Gastroesophageal sphincter (tissue), 4 donors: ENCODE measurements at regions not wholly inside any gene's neighbourhood (a gene's known extent, or its start where the extent isn't known, plus 50 kb on each side); places are given as distances from the start of the nearest gene placed in this dataset.

ENCODE experiments used
- ATAC-seq: fragments of 150-250 bp; one replicate; pipeline ENCODE4 v1.9.1; 2016; ENCODE audit warnings: mild to moderate bottlenecking, moderate library complexity
- H3K27ac ChIP-seq, 4 donors: fragments of 200-600 bp; sonication (generic) in 3 of 4; 1 replicate in 3 of 4; 2 replicates in 1 of 4; pipeline ENCODE4 v1.5.1; 2016 to 2019
- H3K27me3 ChIP-seq: fragments of 200-600 bp; sonication (generic); one replicate; pipeline ENCODE4 v1.5.1; 2019
- H3K36me3 ChIP-seq, 2 donors: fragments of 200-600 bp; sonication (generic); one replicate each; pipeline ENCODE4 v1.5.1; 2019; ENCODE audit warnings: control low read depth in 1 of 2
- H3K4me1 ChIP-seq, 3 donors: fragments of 200-600 bp; sonication (generic); 1 replicate in 2 of 3; 2 replicates in 1 of 3; pipeline ENCODE4 v1.5.1; 2016 to 2019; ENCODE audit warnings: control low read depth in 2 of 3
- H3K4me3 ChIP-seq, 2 donors: fragments of 200-600 bp; sonication (generic); one replicate each; pipeline ENCODE4 v1.5.1; 2019; ENCODE audit warnings: mild to moderate bottlenecking in 1 of 2, moderate library complexity in 1 of 2
- H3K9me3 ChIP-seq, 3 donors: fragments of 200-600 bp; sonication (generic); one replicate each; pipeline ENCODE4 v1.5.1; 2017 to 2019; ENCODE audit warnings: control low read depth in 2 of 3
- CTCF ChIP-seq, 4 experiments: fragments of 200-600 bp in 2 of 4; fragments of 450-650 bp in 2 of 4; sonication (generic) in 1 of 4; IDR thresholded peaks; one replicate each; pipeline ENCODE4 v1.5.1; 2017 to 2019; ENCODE audit warnings: antibody characterized with exemption in 4 of 4, mild to moderate bottlenecking in 2 of 4, moderate library complexity in 2 of 4
- EP300 ChIP-seq: sonication (generic); formaldehyde crosslinking; IDR thresholded peaks from one replicate; pipeline ENCODE4 v1.6.1; 2017; ENCODE audit warnings: antibody characterized with exemption, mild to moderate bottlenecking
- POLR2A ChIP-seq, 2 donors: fragments of 450-650 bp; IDR thresholded peaks; one replicate each; pipeline ENCODE4 v1.6.1; 2017; ENCODE audit warnings: antibody characterized with exemption in 2 of 2, mild to moderate bottlenecking in 2 of 2, moderate library complexity in 1 of 2
- POLR2AphosphoS5 ChIP-seq: sonication (generic); formaldehyde crosslinking; IDR thresholded peaks from one replicate; pipeline ENCODE4 v1.6.1; 2017; ENCODE audit warnings: antibody characterized with exemption
- WGBS, 2 donors: methylation state at CpG; one replicate each; pipeline ENCODE4 v1.1.5; 2018; ENCODE audit warnings: low coverage in 1 of 2; 5-methylcytosine and 5-hydroxymethylcytosine counted together

GRCh38 chr6:92888316-92888715, 531.0 kb downstream of the EPHA7 start:
- no peak for TF ChIP-seq POLR2A (IDR thresholded peaks at IDR 0.05)
- H3K27me3 ChIP-seq = no peaks in the 10 kb centered on the region
- no peak for ATAC-seq
- H3K36me3 ChIP-seq = no peaks in the 10 kb centered on the region
- H3K9me3 ChIP-seq = peaks cover 0 to 31% (median 0%) of the 10 kb centered on the region in 3 donors
- peaks cover 0 to 4% (median 0%) of the 10 kb centered on the region in 3 donors for H3K4me1 ChIP-seq
- no peak overlapping the region for H3K4me3 ChIP-seq
- H3K27ac ChIP-seq = no peak overlapping the region

GRCh38 chr6:92887871-92888270, 531.5 kb downstream of the EPHA7 start:
- Histone ChIP-seq H3K4me1 (peaks cover 0 to under 1% (median 0%) of the 10 kb centered on the region in 3 donors), H3K9me3 (peaks cover 0 to 31% (median 0%) of the 10 kb centered on the region in 3 donors), H3K36me3 (no peaks in the 10 kb centered on the region), H3K27me3 (no peaks in the 10 kb centered on the region), H3K27ac (no peak overlapping the region), H3K4me3 (no peak overlapping the region)
- no peak for ATAC-seq
- TF ChIP-seq POLR2A (IDR thresholded peaks at IDR 0.05) (no peak), EP300 (no peak), POLR2AphosphoS5 (no peak), CTCF (IDR thresholded peaks at IDR 0.05) (no peak)

- peaks cover 0 to 22% (median 0%) of the 10 kb centered on the region in 3 donors for H3K9me3 ChIP-seq
- no peaks in the 10 kb centered on the region for H3K36me3 ChIP-seq
- 94 to 100% methylated on average over 2 to 5 of the region's 8 CpGs for WGBS, 2 donors
- no peak for TF ChIP-seq POLR2A (IDR thresholded peaks at IDR 0.05)
- TF ChIP-seq CTCF (IDR thresholded peaks at IDR 0.05) = no peak
- TF ChIP-seq POLR2AphosphoS5 = no peak
- no peak for TF ChIP-seq EP300
- no peak for ATAC-seq
- no peaks in the 10 kb centered on the region for H3K4me1 ChIP-seq
- no peak overlapping the region for H3K27ac ChIP-seq
- no peak overlapping the region for H3K4me3 ChIP-seq
- no peaks in the 10 kb centered on the region for H3K27me3 ChIP-seq
These were observed 539.8 kb downstream of the EPHA7 start for GRCh38 chr6:92879526-92879925.

DNA sequence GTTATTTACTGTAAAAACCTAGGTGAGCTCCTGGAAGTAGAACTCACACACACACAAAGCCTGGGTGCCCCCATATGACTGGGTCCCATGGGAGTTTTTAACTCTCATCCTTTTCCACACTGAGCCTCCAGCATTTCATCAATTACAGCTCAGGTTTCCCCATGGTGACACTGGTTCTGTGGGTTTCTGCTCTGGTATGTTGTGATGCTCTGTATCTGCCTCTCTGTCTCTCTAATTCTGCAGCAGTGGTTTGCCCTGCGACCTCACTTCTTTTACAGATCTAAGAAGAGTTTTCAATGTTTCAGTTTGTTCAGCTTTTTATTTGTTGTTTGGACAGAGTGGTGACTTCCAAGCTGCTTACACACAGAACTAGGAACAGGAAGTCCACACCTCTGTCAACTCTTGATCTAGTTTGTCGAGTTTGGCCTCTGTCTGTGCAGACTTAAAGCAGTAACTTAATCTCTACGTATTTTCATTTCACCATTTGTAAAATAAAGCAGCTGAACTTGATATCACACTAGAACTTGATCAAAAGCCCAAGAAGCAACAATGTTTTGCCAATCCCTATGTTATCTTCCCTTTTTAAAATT, 554.3 kb downstream of the EPHA7 start:
- H3K4me3 ChIP-seq = no peak overlapping the region
- no peak overlapping the region for H3K27ac ChIP-seq
- TF ChIP-seq CTCF (IDR thresholded peaks at IDR 0.05) = no peak
- no peak for TF ChIP-seq EP300
- no peak for TF ChIP-seq POLR2A (IDR thresholded peaks at IDR 0.05)
- TF ChIP-seq POLR2AphosphoS5 = no peak
- no peaks in the 10 kb centered on the region for H3K27me3 ChIP-seq
- no peak for ATAC-seq
- H3K9me3 ChIP-seq = no peaks in the 10 kb centered on the region
- no peaks in the 10 kb centered on the region for H3K36me3 ChIP-seq
- WGBS, 2 donors = 65 to 70% methylated on average over 1 to 3 of the region's 3 CpGs
- peaks cover 0 to 5% (median 0%) of the 10 kb centered on the region in 3 donors for H3K4me1 ChIP-seq

GRCh38 chr6:92849636-92850035, 569.7 kb downstream of the EPHA7 start:
- WGBS, 2 donors = 79 to 100% methylated on average over 3 of the region's 3 CpGs
- Histone ChIP-seq H3K27ac (no peak overlapping the region), H3K9me3 (no peaks in the 10 kb centered on the region), H3K4me3 (no peak overlapping the region), H3K4me1 (no peaks in the 10 kb centered on the region), H3K27me3 (no peaks in the 10 kb centered on the region), H3K36me3 (no peaks in the 10 kb centered on the region)
- TF ChIP-seq CTCF (IDR thresholded peaks at IDR 0.05) (no peak), POLR2AphosphoS5 (no peak), EP300 (no peak), POLR2A (IDR thresholded peaks at IDR 0.05) (no peak)
- ATAC-seq = no peak
